T-helper 1 cell (primary cell): ENCODE measurements at regions not wholly inside any gene's neighbourhood (a gene's known extent, or its start where the extent isn't known, plus 50 kb on each side); places are given as distances from the start of the nearest gene placed in this dataset.
"Not testable (repeated sequence)": the region's sequence is repeated elsewhere in the genome, so short reads cannot be mapped to it uniquely, and the experiment has no call there.

Experiments
- DNase-seq, 5 donors: peaks; one replicate each; pipeline ENCODE4 v3.0.0-alpha.2; 2012 to 2020

DNA sequence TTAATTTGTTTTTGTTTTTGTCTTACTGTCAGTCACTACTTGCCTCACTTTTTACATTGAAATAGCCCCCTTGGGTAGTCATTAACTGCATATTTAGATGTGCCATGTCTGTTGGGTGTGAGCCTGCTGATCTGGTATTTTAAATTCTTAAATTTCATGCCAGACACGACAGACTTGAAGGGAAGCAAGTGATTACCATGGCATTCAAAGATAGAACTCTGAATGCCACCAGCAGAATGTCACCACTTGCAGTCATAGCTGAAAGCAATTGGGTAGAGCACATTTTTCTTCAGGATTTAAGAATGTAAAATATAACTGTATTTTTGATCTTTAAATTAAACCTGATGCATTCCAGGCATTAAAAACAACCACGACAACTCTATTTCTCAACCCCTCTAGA lies 396.5 kb upstream of the ATP10A start:
- no peak for DNase-seq

DNA sequence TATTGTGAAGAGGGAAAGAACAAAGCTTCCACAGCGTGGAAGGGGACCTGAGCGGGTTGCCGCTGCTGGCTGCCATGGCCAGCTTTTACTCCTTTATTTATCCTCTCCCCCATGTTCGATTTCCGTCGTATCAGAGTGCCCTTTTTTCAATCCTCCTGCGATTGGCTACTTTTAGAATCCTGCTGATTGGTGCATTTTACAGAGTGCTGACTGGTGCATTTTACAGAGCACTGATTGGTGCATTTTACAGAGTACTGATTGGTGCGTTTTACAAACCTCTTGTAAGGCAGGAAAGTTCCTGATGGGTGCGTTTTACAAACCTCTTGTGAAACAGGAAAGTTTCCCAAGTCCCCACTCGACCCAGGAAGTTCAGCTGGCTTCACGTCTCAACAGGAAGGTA lies 381.7 kb upstream of the ATP10A start:
- DNase-seq = not testable (repeated sequence)

GRCh38 chr15:26243382-26243781 lies 380.3 kb upstream of the ATP10A start:
- DNase-seq = no peak

GRCh38 chr15:26242565-26243071 lies 379.5 kb upstream of the ATP10A start:
- DNase-seq = no peak

- no peak for DNase-seq
Measured at GRCh38 chr15:26235864-26236263, 372.7 kb upstream of the ATP10A start.

GRCh38 chr15:26234976-26235767 lies 372.0 kb upstream of the ATP10A start:
- DNase-seq = no peak

GRCh38 chr15:26232691-26233090 lies 369.6 kb upstream of the ATP10A start:
- no peak for DNase-seq

DNA sequence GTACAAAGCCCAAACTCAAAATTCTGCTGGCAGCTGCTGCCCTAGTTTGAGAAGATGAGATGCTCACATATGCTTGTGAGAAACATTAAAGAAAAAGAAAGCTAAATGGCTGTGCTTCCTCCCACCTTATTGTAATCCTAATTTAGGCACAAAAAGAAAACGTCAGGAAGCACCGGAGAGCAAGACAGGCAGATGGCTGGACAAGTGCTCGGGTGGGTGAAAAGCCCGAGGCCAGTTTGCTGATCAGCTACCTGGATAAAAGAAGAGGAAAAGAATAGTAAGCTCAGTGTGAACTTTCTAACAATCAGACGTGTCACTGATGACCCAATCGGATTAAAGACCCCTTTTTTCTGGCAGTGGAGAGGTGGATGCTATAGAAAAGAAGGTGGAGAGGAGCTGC lies 368.0 kb upstream of the ATP10A start:
- no peak for DNase-seq

DNA sequence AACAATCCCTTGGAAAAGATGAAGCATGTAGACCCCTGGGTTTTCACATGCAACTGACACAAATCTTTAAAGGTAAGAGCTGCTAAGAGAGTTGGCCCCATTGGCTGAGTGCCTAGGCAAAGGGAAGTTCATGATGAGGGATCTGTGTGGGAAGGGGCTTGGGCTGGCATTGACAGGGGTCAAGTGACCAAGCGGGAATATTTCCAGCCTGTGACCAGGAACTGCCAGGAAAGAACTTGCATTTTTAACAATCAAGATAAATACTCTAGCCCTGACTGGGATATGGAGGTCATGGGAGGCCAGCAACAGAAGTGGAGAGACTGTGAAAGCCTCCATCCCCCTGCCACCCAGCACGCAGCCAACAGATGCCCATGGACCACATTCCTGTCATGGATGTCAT lies 361.1 kb upstream of the ATP10A start:
- no peak for DNase-seq

DNA sequence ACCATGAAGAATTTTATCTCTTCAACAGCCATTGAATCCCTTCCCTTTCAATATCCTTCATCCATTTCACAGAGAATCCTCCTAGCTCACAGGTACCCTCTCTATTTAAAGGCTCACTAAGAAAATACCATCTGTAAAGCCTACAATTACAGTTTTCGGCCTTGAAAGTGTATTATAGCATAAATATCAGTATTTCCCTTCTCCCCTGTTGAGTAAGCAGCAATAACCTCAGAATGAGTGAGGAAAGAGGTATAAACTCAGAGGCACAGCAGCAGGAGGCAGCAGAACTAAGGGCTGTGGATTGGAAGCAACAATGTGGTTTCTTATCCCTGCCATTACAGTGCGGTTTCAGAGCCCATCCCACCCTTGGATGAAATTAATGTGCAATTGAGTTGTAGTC lies 360.6 kb upstream of the ATP10A start:
- no peak for DNase-seq

DNA sequence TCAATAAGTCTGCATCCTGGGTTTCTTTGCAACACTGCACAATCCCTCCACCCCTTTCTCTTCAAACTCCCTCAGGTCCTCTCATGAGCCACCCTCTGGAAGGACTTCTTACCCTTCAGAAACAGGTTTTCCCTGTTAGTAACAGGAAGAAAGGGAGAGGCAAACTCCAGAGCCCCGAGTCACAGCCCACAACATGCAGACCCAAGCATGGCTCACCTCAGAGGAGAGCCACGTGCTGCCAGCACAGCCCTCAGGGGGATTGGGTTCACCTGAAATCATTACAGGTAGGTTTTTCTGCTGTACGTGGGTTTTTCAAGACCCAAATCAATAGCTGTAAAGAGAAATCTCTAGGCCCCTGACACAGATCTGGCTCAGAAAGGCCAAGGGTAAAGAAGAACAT lies 359.7 kb upstream of the ATP10A start:
- DNase-seq = no peak

- DNase-seq = not testable (repeated sequence)
Measured at GRCh38 chr15:26217043-26217442, 353.9 kb upstream of the ATP10A start.

DNA sequence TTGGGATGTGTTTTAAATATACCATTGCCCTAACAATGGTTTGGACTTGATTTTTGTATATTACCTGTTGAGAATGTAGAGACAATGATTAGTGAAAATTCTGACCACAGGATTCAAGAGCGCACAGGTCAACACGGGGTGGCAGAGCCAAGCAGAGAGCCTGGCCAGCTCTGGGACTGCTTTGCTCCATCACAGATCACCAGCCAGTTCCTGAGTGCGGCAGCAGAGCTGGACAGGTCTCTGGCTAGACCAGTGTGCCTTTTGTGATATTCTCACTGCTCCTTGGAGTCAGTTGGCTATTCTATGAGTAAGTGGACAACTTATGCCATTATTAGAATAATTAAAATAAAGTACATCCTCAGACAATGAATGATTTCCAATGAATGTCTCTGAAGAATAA lies 351.2 kb upstream of the ATP10A start:
- DNase-seq = no peak

GRCh38 chr15:26213427-26213826 lies 350.3 kb upstream of the ATP10A start:
- no peak for DNase-seq

- no peak for DNase-seq
Measured at GRCh38 chr15:26212109-26212508, 349.0 kb upstream of the ATP10A start.

GRCh38 chr15:26210980-26211379 lies 347.9 kb upstream of the ATP10A start:
- DNase-seq = no peak

DNA sequence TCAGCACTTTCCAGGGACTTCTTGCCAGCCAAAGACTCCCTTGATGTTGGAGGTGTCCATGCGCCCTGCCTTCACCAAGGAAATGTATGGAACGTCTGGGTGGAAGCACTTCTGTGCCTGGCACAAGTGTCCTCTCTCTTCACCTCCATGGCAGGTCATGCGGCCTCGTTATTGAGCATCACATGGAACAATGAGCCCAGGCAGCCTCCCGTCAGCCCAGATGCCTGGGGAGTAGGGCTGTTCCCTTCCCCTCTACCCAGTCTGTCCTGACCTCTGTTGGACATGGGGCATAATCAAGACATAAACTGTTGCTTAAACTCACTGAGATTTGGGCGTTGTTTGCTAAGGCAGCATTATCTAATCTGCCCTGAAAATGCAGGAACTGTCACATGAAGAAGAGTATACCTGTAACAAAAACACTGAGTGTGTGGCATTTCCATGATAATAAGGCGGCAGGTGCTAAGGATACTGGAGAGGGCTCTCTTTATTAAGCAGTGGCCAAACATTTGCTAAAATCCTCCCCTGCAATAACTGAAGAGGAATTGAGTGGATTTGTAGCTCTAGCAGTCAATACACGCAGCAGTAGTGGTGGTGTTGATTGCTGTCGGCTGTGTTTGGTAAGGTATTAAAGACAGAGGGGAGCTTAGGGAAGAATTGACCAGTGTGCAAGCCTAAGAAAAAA lies 338.2 kb upstream of the ATP10A start:
- no peak for DNase-seq

GRCh38 chr15:26200427-26200826 lies 337.3 kb upstream of the ATP10A start:
- no peak for DNase-seq

DNA sequence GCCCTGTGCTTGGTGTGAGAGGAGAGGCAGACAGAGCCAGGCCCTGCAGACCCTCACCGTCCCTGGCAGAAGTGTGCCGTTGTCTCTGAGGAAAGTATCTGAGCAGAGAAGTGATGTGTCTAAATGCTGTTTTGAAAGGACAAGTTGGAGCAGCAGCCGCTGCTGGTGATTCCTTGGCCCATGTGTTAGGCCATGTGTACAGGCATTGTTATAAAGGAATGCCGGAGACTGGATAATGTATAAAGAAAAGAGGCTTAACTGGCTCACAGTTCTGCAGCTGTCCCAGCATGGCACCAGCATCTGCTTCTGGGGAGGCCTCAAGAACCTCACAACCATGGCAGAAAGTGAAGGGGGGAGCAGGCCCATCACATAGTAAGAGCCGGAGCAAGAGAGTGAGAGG lies 334.6 kb upstream of the ATP10A start:
- DNase-seq = no peak

GRCh38 chr15:26197060-26197459 lies 333.9 kb upstream of the ATP10A start:
- DNase-seq = no peak

DNA sequence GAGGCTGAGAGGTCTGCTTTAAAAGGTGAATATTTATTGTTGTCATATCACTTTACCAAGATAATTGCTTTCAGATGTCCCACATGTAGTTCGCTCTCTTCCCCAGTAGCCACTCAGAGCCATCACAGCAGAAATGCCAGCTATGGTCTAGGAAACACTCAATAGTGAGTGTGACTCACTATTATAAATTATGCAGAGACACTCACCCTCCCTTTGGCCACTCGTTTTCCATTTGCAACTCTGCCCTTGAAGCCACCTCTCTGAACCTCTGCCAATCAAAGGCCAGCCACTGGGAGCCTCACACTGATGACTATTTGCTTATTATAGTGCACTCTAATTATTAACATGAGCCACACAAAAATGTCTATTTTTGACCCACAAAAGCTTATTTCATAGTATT lies 328.1 kb upstream of the ATP10A start:
- DNase-seq = no peak

- DNase-seq = not testable (repeated sequence)
Measured at GRCh38 chr15:26186138-26186537, 323.0 kb upstream of the ATP10A start.

DNA sequence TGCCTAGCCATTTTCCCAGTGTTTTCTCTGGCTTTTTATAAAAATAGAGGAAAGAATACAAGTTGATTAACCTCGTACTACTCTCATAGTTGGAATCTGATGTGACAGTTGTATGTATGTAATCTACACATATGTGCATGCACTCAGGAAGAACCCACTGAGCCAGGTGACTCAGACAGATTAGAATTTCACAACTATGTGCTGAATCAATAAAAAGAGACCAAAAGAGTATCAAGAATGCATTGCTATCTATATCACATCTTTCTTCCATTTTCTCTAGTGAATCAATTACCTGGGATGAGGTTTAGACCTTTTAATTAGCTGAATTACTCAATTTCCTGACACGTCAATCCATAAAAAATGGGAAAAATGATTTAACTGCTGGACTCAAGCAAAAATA lies 319.3 kb upstream of the ATP10A start:
- DNase-seq = no peak

DNA sequence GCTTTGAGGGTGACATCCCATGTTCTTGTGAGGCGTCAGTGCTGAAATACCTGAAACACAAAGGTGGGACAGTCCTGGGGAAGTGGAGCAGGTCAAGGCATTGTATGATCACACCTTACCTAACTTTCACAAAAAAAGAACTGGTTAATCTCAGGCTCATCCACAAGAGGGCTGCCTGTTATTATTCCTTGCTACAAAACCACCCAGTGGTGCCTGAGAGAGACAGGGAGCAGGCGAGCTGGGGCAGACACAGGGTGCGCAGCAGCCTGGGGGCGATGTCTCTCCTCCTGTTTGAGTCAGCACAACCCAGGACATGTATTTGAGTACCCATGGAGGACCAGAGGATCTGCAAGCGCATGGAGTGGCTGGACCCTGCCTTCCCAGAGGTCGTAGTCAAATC lies 316.8 kb upstream of the ATP10A start:
- no peak for DNase-seq
